ENCODE measurements at regions not wholly inside any gene's neighbourhood (a gene's known extent, or its start where the extent isn't known, plus 50 kb on each side); places are given as distances from the start of the nearest gene placed in this dataset.
A peak's percentile ranks its signal among the peaks of the same experiment; 100 is the strongest.
"Not testable (repeated sequence)": the region's sequence is repeated elsewhere in the genome, so short reads cannot be mapped to it uniquely, and the experiment has no call there.

- DNase-seq (ENCODE audit: low spot score) = no peak
Observed at GRCh38 chr9:3659647-3660046, 133.8 kb upstream of the RFX3 start.

GRCh38 chr9:3658964-3659363 lies 133.2 kb upstream of the RFX3 start:
- DNase-seq (ENCODE audit: low spot score) = no peak

GRCh38 chr9:3656224-3656623 lies 130.4 kb upstream of the RFX3 start:
- no peak for DNase-seq (ENCODE audit: low spot score)

DNA sequence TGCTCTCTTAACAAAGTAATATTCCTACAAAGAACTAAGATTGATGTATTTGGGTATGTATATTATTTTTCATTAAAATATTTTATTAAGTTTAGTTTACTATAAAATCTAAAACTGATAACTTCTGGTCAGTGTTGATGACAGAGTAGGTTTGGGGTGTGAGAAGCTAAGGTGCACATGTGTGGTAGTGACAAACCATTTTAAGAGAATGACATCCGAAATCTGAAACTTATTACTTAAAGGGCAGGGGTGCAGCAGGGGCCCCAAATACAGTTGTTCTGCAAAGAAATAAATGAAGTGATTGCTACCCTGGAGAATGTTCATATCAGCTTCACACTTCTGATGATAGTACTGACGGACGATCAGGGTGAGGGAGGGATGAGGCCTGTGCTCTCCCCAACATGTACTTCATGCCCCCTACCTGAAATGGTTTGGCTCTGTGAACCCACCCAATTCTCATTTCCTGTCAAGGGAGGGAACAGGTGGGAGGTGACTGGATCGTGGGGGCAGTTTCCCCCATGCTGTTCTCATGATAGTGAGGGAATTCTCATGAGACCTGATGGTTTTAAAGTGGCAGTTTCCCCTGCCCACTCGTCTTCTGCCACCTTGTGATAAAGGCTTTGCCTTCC lies 125.3 kb upstream of the RFX3 start:
- DNase-seq (ENCODE audit: low spot score) = no peak

- no peak for DNase-seq (ENCODE audit: low spot score)
Observed at GRCh38 chr9:3648722-3649246, 123.0 kb upstream of the RFX3 start.

DNA sequence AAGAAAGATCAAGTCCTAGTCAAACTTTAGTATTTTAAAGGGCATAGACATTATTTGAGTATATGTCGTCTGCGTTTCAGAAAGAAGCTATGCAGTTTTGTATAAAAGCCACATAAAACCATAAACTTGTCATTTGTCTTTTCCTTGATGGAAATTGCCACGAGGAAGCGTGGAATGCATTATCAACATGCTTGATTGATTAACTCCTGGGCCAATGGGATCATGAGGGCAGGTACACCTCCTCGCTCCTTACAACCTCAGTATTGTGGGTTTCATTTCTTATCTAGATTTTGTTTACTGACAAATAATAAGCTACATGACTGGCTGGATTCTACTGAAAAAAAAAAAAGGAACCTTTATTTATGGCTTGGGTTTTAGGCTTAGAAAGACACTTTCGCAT lies 122.5 kb upstream of the RFX3 start:
- DNase-seq (ENCODE audit: low spot score) = no peak

GRCh38 chr9:3647652-3648051 lies 121.9 kb upstream of the RFX3 start:
- DNase-seq (ENCODE audit: low spot score) = no peak

GRCh38 chr9:3646226-3646625 lies 120.4 kb upstream of the RFX3 start:
- no peak for DNase-seq (ENCODE audit: low spot score)

DNA sequence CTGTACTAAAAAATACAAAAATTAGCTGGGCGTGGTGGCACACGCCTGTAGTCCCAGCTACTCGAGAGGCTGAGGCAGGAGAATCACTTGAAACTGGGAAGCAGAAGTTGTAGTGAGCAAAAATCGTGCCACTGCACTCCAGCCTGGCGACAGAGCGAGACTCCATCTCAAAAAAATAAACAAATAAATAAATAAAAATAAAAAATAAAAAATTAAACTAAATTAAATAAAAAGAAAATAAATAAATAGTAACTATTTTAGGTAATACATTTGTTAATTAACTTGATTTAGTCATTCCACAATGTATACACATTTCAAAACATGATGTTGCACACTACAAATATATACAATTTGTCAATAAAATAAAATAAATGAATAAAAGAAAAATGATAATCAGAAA lies 116.3 kb upstream of the RFX3 start:
- DNase-seq (ENCODE audit: low spot score) = not testable (repeated sequence)

DNA sequence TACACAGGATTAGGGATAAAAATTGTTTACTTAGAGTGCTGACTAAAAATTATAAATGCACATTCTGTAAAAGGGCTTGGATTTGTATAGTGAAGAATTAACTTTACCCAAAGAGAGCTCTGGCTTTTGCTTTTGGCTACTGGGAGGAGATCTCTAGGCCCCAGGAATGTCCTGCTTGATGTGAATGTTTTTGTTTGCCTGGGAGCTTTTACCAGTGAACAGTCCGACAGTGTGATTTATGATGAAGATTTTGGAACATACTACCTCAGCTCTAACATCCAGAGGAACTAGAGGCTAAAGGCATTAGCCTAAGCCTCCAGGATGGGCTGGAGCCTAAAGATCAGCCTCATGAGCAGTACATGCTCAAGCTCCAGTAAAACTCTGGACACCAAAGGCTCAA lies 103.7 kb upstream of the RFX3 start:
- DNase-seq (ENCODE audit: low spot score) = no peak

GRCh38 chr9:3628239-3628638 lies 102.4 kb upstream of the RFX3 start:
- no peak for DNase-seq (ENCODE audit: low spot score)

- DNase-seq (ENCODE audit: low spot score) = no peak
Observed at GRCh38 chr9:3608011-3608410, 82.2 kb upstream of the RFX3 start.

GRCh38 chr9:3600672-3601071 lies 74.9 kb upstream of the RFX3 start:
- no peak for DNase-seq (ENCODE audit: low spot score)

GRCh38 chr9:3597792-3598191 lies 72.0 kb upstream of the RFX3 start:
- no peak for DNase-seq (ENCODE audit: low spot score)

DNA sequence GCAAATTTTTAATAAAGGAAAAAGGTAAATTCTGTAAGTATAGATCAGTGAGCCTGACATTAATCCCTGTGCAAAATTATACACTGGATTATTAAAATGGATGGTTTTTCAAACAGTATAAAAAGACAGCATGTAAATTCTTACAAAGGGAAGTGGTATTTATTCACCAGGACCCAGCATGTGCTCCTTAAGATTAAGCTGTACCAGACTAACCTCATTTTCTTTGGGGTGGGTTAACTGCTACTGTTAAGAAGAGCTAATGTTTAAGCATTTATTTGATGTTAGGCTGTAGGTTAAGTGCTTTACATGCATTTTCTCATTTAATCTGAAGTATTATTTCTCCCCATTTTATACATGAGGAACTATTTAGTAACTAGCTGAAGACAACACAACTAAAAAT lies 60.3 kb upstream of the RFX3 start:
- DNase-seq (ENCODE audit: low spot score) = no peak

GRCh38 chr9:3585606-3586005 lies 59.8 kb upstream of the RFX3 start:
- no peak for DNase-seq (ENCODE audit: low spot score)

DNA sequence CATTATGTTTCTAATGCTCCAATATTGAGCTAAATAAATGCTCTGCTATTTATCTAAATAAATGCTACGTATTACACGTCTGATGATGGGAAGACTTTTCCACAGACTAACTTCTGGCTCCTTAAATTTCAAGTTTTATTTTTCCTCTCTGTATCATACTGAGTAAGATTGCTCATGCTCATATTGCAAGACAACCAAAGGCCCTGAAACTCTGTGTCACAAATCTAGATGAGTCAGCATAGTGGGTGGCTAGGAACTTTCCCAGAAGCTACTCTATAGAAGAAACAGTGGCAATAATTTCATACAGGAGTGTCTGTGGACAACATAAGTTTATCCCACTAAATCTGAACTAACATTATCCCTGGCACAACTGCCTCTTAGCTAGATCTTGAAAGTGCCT lies 53.0 kb upstream of the RFX3 start:
- peak; percentile 14 for DNase-seq (ENCODE audit: low spot score)

DNA sequence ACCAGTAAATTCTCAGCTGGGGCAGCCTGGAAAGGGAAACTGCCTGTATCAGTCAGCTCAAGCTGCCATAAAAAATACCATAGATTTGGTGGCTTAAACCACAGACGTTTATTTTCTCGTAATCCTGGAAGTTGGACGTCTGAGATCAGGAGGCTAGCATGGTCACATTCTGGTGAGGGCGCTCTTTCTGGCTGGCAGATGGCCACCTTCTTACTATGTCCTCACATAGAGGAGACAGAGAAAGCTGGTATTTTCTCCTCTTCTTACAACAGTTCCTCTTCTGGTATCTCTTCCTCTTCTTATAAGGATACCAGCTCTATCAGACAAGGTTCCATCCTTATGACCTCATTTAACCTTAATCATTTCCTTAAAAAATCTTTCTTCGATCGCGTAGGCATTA lies 50.5 kb upstream of the RFX3 start:
- DNase-seq (ENCODE audit: low spot score) = no peak

DNA sequence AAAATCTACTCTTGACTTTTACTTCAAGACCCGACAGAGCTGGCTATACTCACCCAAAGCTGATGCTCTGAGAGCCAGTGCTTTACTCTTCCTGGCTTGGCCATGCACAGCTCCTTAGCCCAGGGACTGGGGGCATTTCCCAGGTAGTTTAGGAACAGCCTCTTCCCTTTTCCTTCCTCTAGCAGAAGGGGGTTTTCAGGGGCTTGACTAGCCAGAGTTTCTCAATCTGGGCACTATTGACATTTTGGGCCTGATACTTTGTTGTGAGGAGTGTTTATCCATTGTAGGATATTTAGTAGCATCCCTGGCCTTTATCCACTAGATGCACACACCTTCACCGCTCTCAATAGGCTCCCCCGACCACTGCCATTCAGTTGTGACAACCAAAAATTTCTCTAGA lies 50.0 kb upstream of the RFX3 start:
- DNase-seq (ENCODE audit: low spot score) = no peak

Measured in hepatic stellate cell (primary cell).